ENCODE measurements at regions not wholly inside any gene's neighbourhood (a gene's known extent, or its start where the extent isn't known, plus 50 kb on each side); places are given as distances from the start of the nearest gene placed in this dataset.
"Not testable (repeated sequence)": the region's sequence is repeated elsewhere in the genome, so short reads cannot be mapped to it uniquely, and the experiment has no call there.

GRCh38 chrX:109040057-109040456 lies 303.7 kb upstream of the IRS4 start:
- no CpG with 5 or more reads among the region's 3 CpGs for WGBS (ENCODE audit: insufficient coverage)
- no peaks in the 10 kb centered on the region for H3K4me1 ChIP-seq (ENCODE audit: control insufficient read depth, insufficient read depth, low read length)
- peaks cover 3% of the 10 kb centered on the region for H3K27me3 ChIP-seq (ENCODE audit: control insufficient read depth, insufficient read depth, low read length)
- DNase-seq = peak; percentile 3
- H3K4me3 ChIP-seq (ENCODE audit: low read length) = no peak overlapping the region
- H3K36me3 ChIP-seq (ENCODE audit: control insufficient read depth, insufficient read depth, low read length) = no peaks in the 10 kb centered on the region
- H3K27ac ChIP-seq (ENCODE audit: low read length) = no peak overlapping the region
- no peaks in the 10 kb centered on the region for H3K9me3 ChIP-seq (replicated peaks; ENCODE audit: control insufficient read depth, low read depth, low read length)

- H3K4me3 ChIP-seq (ENCODE audit: low read length) = no peak overlapping the region
- no peak for DNase-seq
- no peaks in the 10 kb centered on the region for H3K36me3 ChIP-seq (ENCODE audit: control insufficient read depth, insufficient read depth, low read length)
- peaks cover 5% of the 10 kb centered on the region for H3K9me3 ChIP-seq (replicated peaks; ENCODE audit: control insufficient read depth, low read depth, low read length)
- WGBS (ENCODE audit: insufficient coverage) = no CpG with 5 or more reads among the region's 2 CpGs
- H3K4me1 ChIP-seq (ENCODE audit: control insufficient read depth, insufficient read depth, low read length) = no peaks in the 10 kb centered on the region
- H3K27me3 ChIP-seq (ENCODE audit: control insufficient read depth, insufficient read depth, low read length) = peaks cover 3% of the 10 kb centered on the region
- no peak overlapping the region for H3K27ac ChIP-seq (ENCODE audit: low read length)
These were observed 300.3 kb upstream of the IRS4 start for GRCh38 chrX:109036624-109037023.

GRCh38 chrX:108993909-108994308 lies 257.5 kb upstream of the IRS4 start:
- no peak for DNase-seq
- H3K4me1 ChIP-seq (ENCODE audit: control insufficient read depth, insufficient read depth, low read length) = no peaks in the 10 kb centered on the region
- H3K27ac ChIP-seq (ENCODE audit: low read length) = no peak overlapping the region
- H3K27me3 ChIP-seq (ENCODE audit: control insufficient read depth, insufficient read depth, low read length) = peaks cover 8% of the 10 kb centered on the region
- H3K36me3 ChIP-seq (ENCODE audit: control insufficient read depth, insufficient read depth, low read length) = no peaks in the 10 kb centered on the region
- peaks cover 2% of the 10 kb centered on the region for H3K9me3 ChIP-seq (replicated peaks; ENCODE audit: control insufficient read depth, low read depth, low read length)
- H3K4me3 ChIP-seq (ENCODE audit: low read length) = no peak overlapping the region

- H3K9me3 ChIP-seq (replicated peaks; ENCODE audit: control insufficient read depth, low read depth, low read length); H3K36me3 ChIP-seq (ENCODE audit: control insufficient read depth, insufficient read depth, low read length); H3K27ac ChIP-seq (ENCODE audit: low read length); H3K27me3 ChIP-seq (ENCODE audit: control insufficient read depth, insufficient read depth, low read length); DNase-seq; H3K4me1 ChIP-seq (ENCODE audit: control insufficient read depth, insufficient read depth, low read length); H3K4me3 ChIP-seq (ENCODE audit: low read length): not testable (repeated sequence)
- WGBS (ENCODE audit: insufficient coverage) = no CpG with 5 or more reads among the region's 3 CpGs
These were observed 236.5 kb upstream of the IRS4 start for GRCh38 chrX:108972899-108973298.

- WGBS (ENCODE audit: insufficient coverage) = no CpG with 5 or more reads among the region's 2 CpGs
- H3K9me3 ChIP-seq (replicated peaks; ENCODE audit: control insufficient read depth, low read depth, low read length) = no peaks in the 10 kb centered on the region
- H3K27ac ChIP-seq (ENCODE audit: low read length) = no peak overlapping the region
- DNase-seq = no peak
- no peaks in the 10 kb centered on the region for H3K36me3 ChIP-seq (ENCODE audit: control insufficient read depth, insufficient read depth, low read length)
- peaks cover 12% of the 10 kb centered on the region for H3K27me3 ChIP-seq (ENCODE audit: control insufficient read depth, insufficient read depth, low read length)
- H3K4me1 ChIP-seq (ENCODE audit: control insufficient read depth, insufficient read depth, low read length) = no peaks in the 10 kb centered on the region
- H3K4me3 ChIP-seq (ENCODE audit: low read length) = no peak overlapping the region
These were observed 210.8 kb upstream of the IRS4 start for GRCh38 chrX:108947205-108947604.

GRCh38 chrX:108946531-108946930 lies 210.2 kb upstream of the IRS4 start:
- WGBS (ENCODE audit: insufficient coverage) = 59% methylated on average over 3 of the region's 4 CpGs
- Histone ChIP-seq H3K27me3 (ENCODE audit: control insufficient read depth, insufficient read depth, low read length) (peaks cover 12% of the 10 kb centered on the region), H3K4me1 (ENCODE audit: control insufficient read depth, insufficient read depth, low read length) (no peaks in the 10 kb centered on the region), H3K36me3 (ENCODE audit: control insufficient read depth, insufficient read depth, low read length) (no peaks in the 10 kb centered on the region), H3K4me3 (ENCODE audit: low read length) (no peak overlapping the region), H3K9me3 (replicated peaks; ENCODE audit: control insufficient read depth, low read depth, low read length) (no peaks in the 10 kb centered on the region), H3K27ac (ENCODE audit: low read length) (no peak overlapping the region)
- no peak for DNase-seq

GRCh38 chrX:108945883-108946523 lies 209.6 kb upstream of the IRS4 start:
- Histone ChIP-seq H3K36me3 (ENCODE audit: control insufficient read depth, insufficient read depth, low read length) (no peaks in the 10 kb centered on the region), H3K4me1 (ENCODE audit: control insufficient read depth, insufficient read depth, low read length) (no peaks in the 10 kb centered on the region), H3K27ac (ENCODE audit: low read length) (no peak overlapping the region), H3K27me3 (ENCODE audit: control insufficient read depth, insufficient read depth, low read length) (peaks cover 12% of the 10 kb centered on the region), H3K9me3 (replicated peaks; ENCODE audit: control insufficient read depth, low read depth, low read length) (no peaks in the 10 kb centered on the region), H3K4me3 (ENCODE audit: low read length) (no peak overlapping the region)
- WGBS (ENCODE audit: insufficient coverage) = no CpG with 5 or more reads among the region's 3 CpGs
- DNase-seq = no peak

- Histone ChIP-seq H3K27ac (ENCODE audit: low read length) (no peak overlapping the region), H3K27me3 (ENCODE audit: control insufficient read depth, insufficient read depth, low read length) (no peaks in the 10 kb centered on the region), H3K4me1 (ENCODE audit: control insufficient read depth, insufficient read depth, low read length) (no peaks in the 10 kb centered on the region), H3K4me3 (ENCODE audit: low read length) (no peak overlapping the region), H3K36me3 (ENCODE audit: control insufficient read depth, insufficient read depth, low read length) (no peaks in the 10 kb centered on the region), H3K9me3 (replicated peaks; ENCODE audit: control insufficient read depth, low read depth, low read length) (peaks cover 4% of the 10 kb centered on the region)
- DNase-seq = no peak
These were observed 178.4 kb upstream of the IRS4 start for GRCh38 chrX:108914791-108915190.

GRCh38 chrX:108903831-108904230 lies 167.5 kb upstream of the IRS4 start:
- H3K9me3 ChIP-seq (replicated peaks; ENCODE audit: control insufficient read depth, low read depth, low read length); H3K27ac ChIP-seq (ENCODE audit: low read length); H3K27me3 ChIP-seq (ENCODE audit: control insufficient read depth, insufficient read depth, low read length); H3K36me3 ChIP-seq (ENCODE audit: control insufficient read depth, insufficient read depth, low read length); H3K4me3 ChIP-seq (ENCODE audit: low read length); H3K4me1 ChIP-seq (ENCODE audit: control insufficient read depth, insufficient read depth, low read length); DNase-seq: not testable (repeated sequence)
- 71% methylated on average over 2 of the region's 5 CpGs for WGBS (ENCODE audit: insufficient coverage)

GRCh38 chrX:108900333-108900732 lies 164.0 kb upstream of the IRS4 start:
- DNase-seq = no peak
- no peaks in the 10 kb centered on the region for H3K36me3 ChIP-seq (ENCODE audit: control insufficient read depth, insufficient read depth, low read length)
- peaks cover 4% of the 10 kb centered on the region for H3K27me3 ChIP-seq (ENCODE audit: control insufficient read depth, insufficient read depth, low read length)
- no peaks in the 10 kb centered on the region for H3K4me1 ChIP-seq (ENCODE audit: control insufficient read depth, insufficient read depth, low read length)
- no CpG with 5 or more reads among the region's 1 CpG for WGBS (ENCODE audit: insufficient coverage)
- H3K9me3 ChIP-seq (replicated peaks; ENCODE audit: control insufficient read depth, low read depth, low read length) = peaks cover 14% of the 10 kb centered on the region
- H3K4me3 ChIP-seq (ENCODE audit: low read length) = no peak overlapping the region
- no peak overlapping the region for H3K27ac ChIP-seq (ENCODE audit: low read length)

GRCh38 chrX:108896349-108896748 lies 160.0 kb upstream of the IRS4 start:
- not testable (repeated sequence) for H3K27me3 ChIP-seq (ENCODE audit: control insufficient read depth, insufficient read depth, low read length); H3K4me3 ChIP-seq (ENCODE audit: low read length); H3K4me1 ChIP-seq (ENCODE audit: control insufficient read depth, insufficient read depth, low read length); DNase-seq; H3K36me3 ChIP-seq (ENCODE audit: control insufficient read depth, insufficient read depth, low read length); H3K27ac ChIP-seq (ENCODE audit: low read length)
- H3K9me3 ChIP-seq (replicated peaks; ENCODE audit: control insufficient read depth, low read depth, low read length) = peaks cover 12% of the 10 kb centered on the region

Measured in muscle of leg (tissue), 3 donors.